ENCODE measurements at regions not wholly inside any gene's neighbourhood (a gene's known extent, or its start where the extent isn't known, plus 50 kb on each side); places are given as distances from the start of the nearest gene placed in this dataset.

DNA sequence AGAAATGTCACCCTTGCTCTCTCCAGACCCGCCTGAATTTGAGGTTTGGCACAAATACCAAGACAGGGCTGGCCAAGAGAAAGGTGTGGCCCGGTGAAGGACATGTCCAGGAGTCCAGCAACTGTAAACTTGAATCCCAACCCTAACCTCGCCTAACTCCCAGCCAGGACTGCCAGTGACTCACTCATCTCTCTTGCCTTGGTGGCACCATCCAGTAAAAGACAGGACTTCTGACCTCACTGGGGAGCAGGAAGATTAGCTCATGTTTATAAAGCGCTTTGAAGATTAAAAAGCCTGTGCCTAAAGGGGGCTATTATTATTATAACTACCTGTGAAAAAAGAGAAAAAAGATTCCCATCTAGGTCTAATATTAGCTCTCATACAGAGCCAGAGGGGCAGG lies 335.3 kb downstream of the SOX9 start:
- no peak for DNase-seq
- TF ChIP-seq EZH2 (optimal IDR thresholded peaks at IDR 0.05; ENCODE audit: low read depth, low read length) (no peak), EZH2phosphoT487 (IDR thresholded peaks at IDR 0.05; ENCODE audit: low read length) (no peak)
- TF ChIP-seq, protein P1, sequence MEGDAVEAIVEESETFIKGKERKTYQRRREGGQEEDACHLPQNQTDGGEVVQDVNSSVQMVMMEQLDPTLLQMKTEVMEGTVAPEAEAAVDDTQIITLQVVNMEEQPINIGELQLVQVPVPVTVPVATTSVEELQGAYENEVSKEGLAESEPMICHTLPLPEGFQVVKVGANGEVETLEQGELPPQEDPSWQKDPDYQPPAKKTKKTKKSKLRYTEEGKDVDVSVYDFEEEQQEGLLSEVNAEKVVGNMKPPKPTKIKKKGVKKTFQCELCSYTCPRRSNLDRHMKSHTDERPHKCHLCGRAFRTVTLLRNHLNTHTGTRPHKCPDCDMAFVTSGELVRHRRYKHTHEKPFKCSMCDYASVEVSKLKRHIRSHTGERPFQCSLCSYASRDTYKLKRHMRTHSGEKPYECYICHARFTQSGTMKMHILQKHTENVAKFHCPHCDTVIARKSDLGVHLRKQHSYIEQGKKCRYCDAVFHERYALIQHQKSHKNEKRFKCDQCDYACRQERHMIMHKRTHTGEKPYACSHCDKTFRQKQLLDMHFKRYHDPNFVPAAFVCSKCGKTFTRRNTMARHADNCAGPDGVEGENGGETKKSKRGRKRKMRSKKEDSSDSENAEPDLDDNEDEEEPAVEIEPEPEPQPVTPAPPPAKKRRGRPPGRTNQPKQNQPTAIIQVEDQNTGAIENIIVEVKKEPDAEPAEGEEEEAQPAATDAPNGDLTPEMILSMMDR (IDR thresholded peaks at IDR 0.05; ENCODE audit: low read length): no peak
- Histone ChIP-seq H3K27ac (ENCODE audit: low read length) (no peak overlapping the region), H4K20me1 (ENCODE audit: insufficient read depth, low read length) (peaks cover 10% of the 10 kb centered on the region; the same call in 1 of the 2 replicates), H3K79me2 (ENCODE audit: low read length) (peaks cover 95% of the 10 kb centered on the region), H3K9me3 (replicated peaks; ENCODE audit: insufficient read depth, low read length) (no peaks in the 10 kb centered on the region), H3K9ac (ENCODE audit: low read length) (no peak overlapping the region), H3K4me2 (ENCODE audit: low read depth, low read length) (no peak overlapping the region), H3K9me2 (replicated peaks; ENCODE audit: insufficient read depth, low read length) (no peaks in the 10 kb centered on the region), H3K36me3 (replicated peaks; ENCODE audit: insufficient read depth, low read length) (no peaks in the 10 kb centered on the region), H3F3A (ENCODE audit: insufficient read depth, low read length) (no peaks in the 10 kb centered on the region), H3K4me3 (ENCODE audit: low read length) (no peak overlapping the region), H3K4me1 (ENCODE audit: low read length) (no peaks in the 10 kb centered on the region), H3K27me3 (replicated peaks; ENCODE audit: insufficient read depth, low read length) (no peaks in the 10 kb centered on the region), H2AFZ (ENCODE audit: low read length) (no peak overlapping the region)

DNA sequence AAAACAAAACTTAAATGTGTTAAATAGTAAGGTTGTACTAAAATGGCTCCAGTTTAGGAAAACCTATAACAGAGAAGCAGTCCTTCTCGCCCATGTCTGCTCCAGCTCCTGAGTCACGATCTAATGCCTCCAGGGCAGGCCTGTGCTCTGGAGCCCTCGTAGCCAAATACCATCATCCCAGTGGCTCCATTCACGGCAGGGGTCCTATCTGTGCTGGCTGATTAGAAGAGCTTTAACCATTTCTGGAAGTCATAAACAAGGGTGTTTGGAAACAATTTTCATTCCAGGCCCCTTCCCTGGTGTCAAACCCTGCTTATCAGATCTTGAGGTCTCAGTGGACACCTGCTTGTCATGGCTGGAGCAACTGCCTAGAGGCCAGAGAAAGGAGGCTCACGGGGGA lies 336.9 kb downstream of the SOX9 start:
- Histone ChIP-seq H3K9ac (ENCODE audit: low read length) (no peak overlapping the region), H3K27me3 (replicated peaks; ENCODE audit: insufficient read depth, low read length) (no peaks in the 10 kb centered on the region), H3K36me3 (replicated peaks; ENCODE audit: insufficient read depth, low read length) (no peaks in the 10 kb centered on the region), H3K9me2 (replicated peaks; ENCODE audit: insufficient read depth, low read length) (no peaks in the 10 kb centered on the region), H2AFZ (ENCODE audit: low read length) (no peak overlapping the region), H4K20me1 (ENCODE audit: insufficient read depth, low read length) (peaks cover 10% of the 10 kb centered on the region; the same call in 1 of the 2 replicates), H3K27ac (ENCODE audit: low read length) (no peak overlapping the region), H3K4me1 (ENCODE audit: low read length) (no peaks in the 10 kb centered on the region), H3K79me2 (ENCODE audit: low read length) (peaks cover 95% of the 10 kb centered on the region), H3F3A (ENCODE audit: insufficient read depth, low read length) (no peaks in the 10 kb centered on the region), H3K9me3 (replicated peaks; ENCODE audit: insufficient read depth, low read length) (no peaks in the 10 kb centered on the region), H3K4me3 (ENCODE audit: low read length) (no peak overlapping the region), H3K4me2 (ENCODE audit: low read depth, low read length) (no peak overlapping the region)
- no peak for TF ChIP-seq EZH2 (optimal IDR thresholded peaks at IDR 0.05; ENCODE audit: low read depth, low read length)
- no peak for TF ChIP-seq EZH2phosphoT487 (IDR thresholded peaks at IDR 0.05; ENCODE audit: low read length)
- TF ChIP-seq, protein P1 (IDR thresholded peaks at IDR 0.05; ENCODE audit: low read length): no peak
- no peak for DNase-seq

DNA sequence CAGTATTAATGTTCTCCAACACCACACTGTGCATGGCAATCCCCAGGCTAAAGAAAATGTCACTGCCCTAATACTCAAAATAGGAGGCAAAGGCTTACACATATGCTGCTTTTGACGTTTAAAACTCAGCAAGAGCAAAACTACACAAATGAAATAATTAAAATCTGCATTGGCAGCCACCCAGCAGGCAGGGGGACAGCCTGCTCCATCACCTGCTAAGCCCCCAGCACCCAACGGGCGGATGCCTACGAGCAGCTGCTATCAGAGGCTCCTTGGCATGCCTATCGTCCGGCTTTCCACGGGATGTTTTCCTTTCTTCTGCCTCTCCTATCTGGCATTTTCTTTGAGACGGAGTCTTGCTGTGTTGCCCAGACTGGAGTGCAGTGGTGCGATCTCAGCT lies 337.5 kb downstream of the SOX9 start:
- DNase-seq: no peak
- Histone ChIP-seq H4K20me1 (ENCODE audit: insufficient read depth, low read length) (peaks cover 10% of the 10 kb centered on the region; the same call in 1 of the 2 replicates), H3K4me2 (ENCODE audit: low read depth, low read length) (no peak overlapping the region), H3K9me3 (replicated peaks; ENCODE audit: insufficient read depth, low read length) (no peaks in the 10 kb centered on the region), H3K9ac (ENCODE audit: low read length) (no peak overlapping the region), H3K36me3 (replicated peaks; ENCODE audit: insufficient read depth, low read length) (no peaks in the 10 kb centered on the region), H3K9me2 (replicated peaks; ENCODE audit: insufficient read depth, low read length) (no peaks in the 10 kb centered on the region), H3K27ac (ENCODE audit: low read length) (no peak overlapping the region), H2AFZ (ENCODE audit: low read length) (no peak overlapping the region), H3K4me3 (ENCODE audit: low read length) (no peak overlapping the region), H3K27me3 (replicated peaks; ENCODE audit: insufficient read depth, low read length) (no peaks in the 10 kb centered on the region), H3K79me2 (ENCODE audit: low read length) (peaks cover 94% of the 10 kb centered on the region), H3F3A (ENCODE audit: insufficient read depth, low read length) (no peaks in the 10 kb centered on the region), H3K4me1 (ENCODE audit: low read length) (no peaks in the 10 kb centered on the region)
- TF ChIP-seq EZH2phosphoT487 (IDR thresholded peaks at IDR 0.05; ENCODE audit: low read length) (no peak), EZH2 (optimal IDR thresholded peaks at IDR 0.05; ENCODE audit: low read depth, low read length) (no peak)
- TF ChIP-seq, protein P1 (IDR thresholded peaks at IDR 0.05; ENCODE audit: low read length): no peak
